GM12878 (cell line): ENCODE measurements at regions not wholly inside any gene's neighbourhood (a gene's known extent, or its start where the extent isn't known, plus 50 kb on each side); places are given as distances from the start of the nearest gene placed in this dataset.

Experiments
- ATAC-seq: fragments of 200-7000 bp; cut with Tn5 transposase; 3 replicates; pipeline ENCODE4 v1.9.1; 2020; ENCODE audit warnings: mild to moderate bottlenecking, moderate library complexity
- BruUV-seq: library from RNA; stranded (reverse); fragments of 400-500 nt; replicated peaks from 2 replicates; lab custom pipeline; 2021; lab: Mats Ljungman, UMichigan
- CTCF ChIA-PET: fragments of 300-600 bp; sonication (Branson Sonifier 250); formaldehyde crosslinking; extraction: SDS; loops from one replicate; lab custom pipeline; 2021; ENCODE audit warnings: inconsistent platforms; lab: Yijun Ruan, JAX
- POLR2A ChIA-PET: fragments of 350-600 bp; formaldehyde crosslinking; extraction: SDS; loops from one replicate; lab custom pipeline; 2021; ENCODE audit warnings: inconsistent platforms; lab: Charles Lee
- RAD21 ChIA-PET: fragments of 300-600 bp; sonication (Branson Sonifier 250); formaldehyde crosslinking; loops from one replicate; lab custom pipeline; 2023; ENCODE audit warnings: antibody characterized with exemption; ENCODE audit not compliant: unreplicated experiment; lab: Charles Lee
- SMC1A ChIA-PET: fragments of 300-600 bp; sonication (Branson Sonifier 250); formaldehyde crosslinking; loops from one replicate; lab custom pipeline; 2023; ENCODE audit not compliant: unreplicated experiment, uncharacterized antibody; lab: Charles Lee
- DNase-seq: peaks from one replicate; pipeline ENCODE4 v3.0.0-alpha.2; 2011; ENCODE audit warnings: low read depth, low spot score
- FAIRE-seq: peaks from 3 replicates; lab custom pipeline; 2011; peaks lifted over from hg19 to GRCh38; lab: Jason Lieb, UNC
- H2AFZ ChIP-seq: 2 replicates; pipeline ENCODE4 v1.6.0; 2011; ENCODE audit warnings: low read depth, low read length, control low read depth; ENCODE audit not compliant: control insufficient read depth
- H3K27ac ChIP-seq: 2 replicates; pipeline ENCODE4 v1.5.1; 2011; ENCODE audit warnings: control low read depth; ENCODE audit not compliant: control insufficient read depth, insufficient read depth
- H3K27me3 ChIP-seq, 2 experiments: replicated peaks in 1 of 2; 2 replicates each; pipeline versions ENCODE4 v1.6.0 to v1.6.1; 2011; ENCODE audit warnings: low read length in 1 of 2; ENCODE audit not compliant: control insufficient read depth in 2 of 2, insufficient read depth in 2 of 2
- H3K36me3 ChIP-seq, 2 experiments: 2 replicates each; pipeline ENCODE4 v1.5.1; 2011; ENCODE audit warnings: low read length in 1 of 2; ENCODE audit not compliant: control insufficient read depth in 2 of 2, insufficient read depth in 2 of 2
- H3K4me1 ChIP-seq: 2 replicates; pipeline ENCODE4 v1.6.1; 2011; ENCODE audit warnings: mild to moderate bottlenecking, low read length, moderate library complexity, mixed read lengths; ENCODE audit not compliant: control insufficient read depth, insufficient read depth
- H3K4me2 ChIP-seq: 2 replicates; pipeline ENCODE4 v1.6.0; 2011; ENCODE audit warnings: control low read depth; ENCODE audit not compliant: control insufficient read depth, insufficient read depth
- H3K4me3 ChIP-seq: fragments of 200-600 bp; sonication (generic); 2 replicates; pipeline ENCODE4 v1.5.1; 2016
- H3K79me2 ChIP-seq: 2 replicates; pipeline ENCODE4 v1.6.0; 2011; ENCODE audit warnings: low read length; ENCODE audit not compliant: control insufficient read depth, insufficient read depth
- H3K9ac ChIP-seq: 2 replicates; pipeline ENCODE4 v1.8.0; 2011; ENCODE audit warnings: low read length, control low read depth, mixed read lengths; ENCODE audit not compliant: control insufficient read depth, insufficient read depth
- H3K9me3 ChIP-seq: replicated peaks from 3 replicates; pipeline ENCODE4 v1.5.1; 2011; ENCODE audit warnings: mild to moderate bottlenecking, low read length; ENCODE audit not compliant: control insufficient read depth, insufficient read depth
- H4K20me1 ChIP-seq: 2 replicates; pipeline ENCODE4 v1.6.0; 2011; ENCODE audit not compliant: control insufficient read depth, insufficient read depth
- ATF7 ChIP-seq: fragments of 450-650 bp; IDR thresholded peaks from 2 replicates; pipeline ENCODE4 v1.6.1; 2016; ENCODE audit warnings: low read depth, mild to moderate bottlenecking
- BCLAF1 ChIP-seq: fragments of 450-650 bp; IDR thresholded peaks from 2 replicates; pipeline ENCODE4 v1.6.1; 2017; ENCODE audit warnings: antibody characterized with exemption, mild to moderate bottlenecking, moderate library complexity
- CEBPB ChIP-seq, 2 experiments: fragments of 150-350 bp in 1 of 2; IDR thresholded peaks; 2 replicates each; pipeline ENCODE4 v1.6.1; 2012 to 2014; ENCODE audit warnings: low read depth in 2 of 2, low read length in 2 of 2, borderline replicate concordance in 1 of 2, inconsistent platforms in 1 of 2
- CEBPZ ChIP-seq: fragments of 150-350 bp; IDR thresholded peaks from 2 replicates; pipeline ENCODE4 v1.6.1; 2016; ENCODE audit warnings: low read depth, low read length
- CREM ChIP-seq: IDR thresholded peaks from 2 replicates; pipeline ENCODE4 v1.6.1; 2014; ENCODE audit warnings: antibody characterized with exemption, low read depth
- EZH2 ChIP-seq: IDR thresholded peaks from 2 replicates; pipeline ENCODE4 v1.6.1; 2012; ENCODE audit warnings: low read depth, mild to moderate bottlenecking, control low read depth, inconsistent platforms, low read length, borderline replicate concordance; ENCODE audit not compliant: control insufficient read depth
- GABPA ChIP-seq: IDR thresholded peaks from 2 replicates; pipeline ENCODE4 v1.6.1; 2014; ENCODE audit warnings: antibody characterized with exemption, low read depth, mild to moderate bottlenecking, inconsistent platforms
- IKZF1 ChIP-seq: fragments of 450-650 bp; conservative IDR thresholded peaks from 2 replicates; pipeline ENCODE4 v1.6.1; 2017; ENCODE audit warnings: antibody characterized with exemption, mild to moderate bottlenecking
- KAT2A ChIP-seq: conservative IDR thresholded peaks from 2 replicates; pipeline ENCODE4 v1.6.1; 2011; ENCODE audit warnings: low read depth, low read length; ENCODE audit not compliant: control insufficient read depth
- KDM1A ChIP-seq: fragments of 200-600 bp; sonication (generic); IDR thresholded peaks from 2 replicates; pipeline ENCODE4 v1.6.1; 2016; ENCODE audit warnings: borderline replicate concordance
- NR2F1 ChIP-seq: fragments of 450-650 bp; conservative IDR thresholded peaks from 2 replicates; pipeline ENCODE4 v1.6.1; 2017; ENCODE audit warnings: mild to moderate bottlenecking
- PAX5 ChIP-seq: IDR thresholded peaks from 2 replicates; pipeline ENCODE4 v1.6.1; 2011; ENCODE audit warnings: low read depth, low read length, borderline replicate concordance
- PML ChIP-seq: IDR thresholded peaks from 2 replicates; pipeline ENCODE4 v1.6.1; 2012; ENCODE audit warnings: low read length, inconsistent platforms
- STAT1 ChIP-seq: fragments of 450-650 bp; conservative IDR thresholded peaks from 2 replicates; pipeline ENCODE4 v1.6.1; 2014; ENCODE audit warnings: antibody characterized with exemption, mild to moderate bottlenecking
- SUPT20H ChIP-seq: IDR thresholded peaks from 2 replicates; pipeline ENCODE4 v1.6.1; 2011; ENCODE audit warnings: low read depth, mild to moderate bottlenecking, low read length, moderate library complexity, borderline replicate concordance; ENCODE audit not compliant: control insufficient read depth
- ZNF217 ChIP-seq: fragments of 450-650 bp; IDR thresholded peaks from 2 replicates; pipeline ENCODE4 v1.6.1; 2017; ENCODE audit warnings: antibody characterized with exemption, mild to moderate bottlenecking
- ZNF24 ChIP-seq: fragments of 450-650 bp; IDR thresholded peaks from 2 replicates; pipeline ENCODE4 v1.6.1; 2017; ENCODE audit warnings: antibody characterized with exemption, mild to moderate bottlenecking
- in situ Hi-C: fragments of 300-500 bp; cut with MboI; formaldehyde crosslinking; loops from 9 replicates; pipeline ENCODE4 v1.14.3; 2018; ENCODE audit warnings: mixed read lengths
- intact Hi-C: fragments of 100-400 bp; cut with micrococcal nuclease; formaldehyde crosslinking; loops from one replicate; pipeline ENCODE4 v1.14.2; 2022; ENCODE audit not compliant: unreplicated experiment
- TF ChIP-seq, protein P1 (sequence below): IDR thresholded peaks from 2 replicates; pipeline ENCODE4 v1.6.1; 2011; ENCODE audit warnings: low read depth, low read length, improper control_type of control experiment, borderline replicate concordance
- TF ChIP-seq, protein P2 (sequence below): IDR thresholded peaks from 2 replicates; pipeline ENCODE4 v1.6.1; 2012; ENCODE audit warnings: low read depth, low read length, improper control_type of control experiment

DNA sequence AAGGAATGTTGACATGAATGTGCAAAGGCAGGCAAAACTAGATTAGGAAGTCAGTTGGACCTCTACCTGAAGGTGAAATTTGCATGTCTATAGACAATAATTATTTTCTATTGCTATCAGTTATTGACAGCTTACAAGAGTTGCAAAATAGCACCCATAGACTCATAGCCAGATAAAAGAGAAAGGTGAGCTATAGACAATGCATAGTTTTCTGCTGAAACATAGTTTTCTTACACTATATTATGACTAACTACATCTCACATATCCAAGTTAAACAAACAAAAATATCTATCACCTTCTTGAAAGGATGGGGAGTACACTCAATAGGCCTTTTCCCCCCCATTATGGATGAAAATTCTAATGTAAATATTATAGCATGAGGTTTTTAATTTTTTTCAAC lies 305.0 kb downstream of the PTH2R start:
- RAD21 ChIA-PET: no interaction called here
- FAIRE-seq: no peak
- intact Hi-C loops (no loop called here), in situ Hi-C loops (no loop called here)
- no peak for DNase-seq
- Histone ChIP-seq H3K27ac (no peak overlapping the region), H3K79me2 (no peaks in the 10 kb centered on the region), H3K27me3 (no peaks in the 10 kb centered on the region), H3K9me3 (no peaks in the 10 kb centered on the region), H2AFZ (no peak overlapping the region), H3K9ac (no peak overlapping the region), H3K4me3 (no peak overlapping the region), H3K36me3 (no peaks in the 10 kb centered on the region), H3K4me1 (no peaks in the 10 kb centered on the region), H3K4me2 (no peak overlapping the region), H4K20me1 (no peaks in the 10 kb centered on the region)
- SMC1A ChIA-PET: interaction anchor here (1.3 kb wide), 1 partner anchor 14 kb away, joined by 3 read pairs; no protein-coding TSS in a partner anchor
- CTCF ChIA-PET: interaction anchor here (0.7 kb wide), 1 partner anchor 34 kb away, joined by 3 read pairs; no protein-coding TSS in a partner anchor
- no TSS peak for BruUV-seq
- ATAC-seq: no peak
- TF ChIP-seq CEBPB (IDR thresholded peaks at IDR 0.05; ENCODE audit: borderline replicate concordance in 1 of 2, low read depth in 2 of 2, low read length in 2 of 2) (no peak), IKZF1 (no peak), PAX5 (no peak), KAT2A (no peak), ATF7 (no peak), BCLAF1 (no peak), CREM (no peak), GABPA (no peak), KDM1A (no peak), EZH2 (no peak), CEBPZ (no peak), ZNF217 (no peak), STAT1 (no peak), PML (no peak), SUPT20H (no peak), ZNF24 (no peak), NR2F1 (no peak)
- TF ChIP-seq, protein P1, sequence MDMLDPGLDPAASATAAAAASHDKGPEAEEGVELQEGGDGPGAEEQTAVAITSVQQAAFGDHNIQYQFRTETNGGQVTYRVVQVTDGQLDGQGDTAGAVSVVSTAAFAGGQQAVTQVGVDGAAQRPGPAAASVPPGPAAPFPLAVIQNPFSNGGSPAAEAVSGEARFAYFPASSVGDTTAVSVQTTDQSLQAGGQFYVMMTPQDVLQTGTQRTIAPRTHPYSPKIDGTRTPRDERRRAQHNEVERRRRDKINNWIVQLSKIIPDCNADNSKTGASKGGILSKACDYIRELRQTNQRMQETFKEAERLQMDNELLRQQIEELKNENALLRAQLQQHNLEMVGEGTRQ: no peak
- TF ChIP-seq, protein P2, sequence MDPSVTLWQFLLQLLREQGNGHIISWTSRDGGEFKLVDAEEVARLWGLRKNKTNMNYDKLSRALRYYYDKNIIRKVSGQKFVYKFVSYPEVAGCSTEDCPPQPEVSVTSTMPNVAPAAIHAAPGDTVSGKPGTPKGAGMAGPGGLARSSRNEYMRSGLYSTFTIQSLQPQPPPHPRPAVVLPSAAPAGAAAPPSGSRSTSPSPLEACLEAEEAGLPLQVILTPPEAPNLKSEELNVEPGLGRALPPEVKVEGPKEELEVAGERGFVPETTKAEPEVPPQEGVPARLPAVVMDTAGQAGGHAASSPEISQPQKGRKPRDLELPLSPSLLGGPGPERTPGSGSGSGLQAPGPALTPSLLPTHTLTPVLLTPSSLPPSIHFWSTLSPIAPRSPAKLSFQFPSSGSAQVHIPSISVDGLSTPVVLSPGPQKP: no peak
- POLR2A ChIA-PET: no interaction called here
